Ammon's horn (tissue), 1 donor: ENCODE measurements at regions not wholly inside any gene's neighbourhood (a gene's known extent, or its start where the extent isn't known, plus 50 kb on each side); places are given as distances from the start of the nearest gene placed in this dataset.
"Not testable (repeated sequence)": the region's sequence is repeated elsewhere in the genome, so short reads cannot be mapped to it uniquely, and the experiment has no call there.

ENCODE experiments used
- DNase-seq: peaks from one replicate; pipeline ENCODE4 v3.0.0-alpha.2; 2016; ENCODE audit warnings: low spot score

DNA sequence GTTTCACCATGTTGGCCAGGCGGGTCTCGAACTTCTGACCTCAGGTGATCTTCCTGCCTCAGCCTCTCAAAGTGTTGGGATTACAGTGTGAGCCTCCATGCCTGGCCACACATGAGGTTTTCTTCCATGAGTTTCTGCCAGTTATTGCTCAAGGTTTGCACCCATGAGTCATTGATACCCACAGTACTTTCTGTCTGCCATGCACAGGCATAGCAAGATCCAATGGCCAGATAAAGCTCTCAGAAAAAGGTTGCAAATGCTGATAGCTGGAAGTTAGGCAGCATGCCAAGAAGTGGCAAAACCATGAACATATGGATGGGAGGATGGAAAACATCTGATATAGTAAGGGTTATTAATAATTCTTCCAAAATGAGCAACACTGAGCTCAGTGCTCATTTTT lies 298.7 kb upstream of the NRG3 start:
- DNase-seq, result no peak

DNA sequence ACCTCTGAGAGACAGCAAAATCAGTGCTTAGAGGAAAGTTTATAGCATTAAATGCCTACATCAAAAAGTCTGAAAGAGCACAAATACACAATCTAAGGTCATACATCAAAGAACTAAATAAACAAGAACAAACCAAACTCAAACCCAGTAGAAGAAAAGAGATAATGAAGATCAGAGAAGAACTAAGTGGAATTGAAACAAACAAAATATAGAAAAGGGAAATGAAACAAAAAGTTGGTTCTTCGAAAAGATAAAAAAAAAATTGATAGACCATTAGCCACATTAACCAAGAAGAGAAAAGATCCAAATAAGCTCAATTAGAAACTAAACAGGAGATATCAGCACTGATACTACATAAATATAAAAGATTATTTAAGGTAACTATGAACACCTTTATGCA lies 280.0 kb upstream of the NRG3 start:
- no peak for DNase-seq

DNA sequence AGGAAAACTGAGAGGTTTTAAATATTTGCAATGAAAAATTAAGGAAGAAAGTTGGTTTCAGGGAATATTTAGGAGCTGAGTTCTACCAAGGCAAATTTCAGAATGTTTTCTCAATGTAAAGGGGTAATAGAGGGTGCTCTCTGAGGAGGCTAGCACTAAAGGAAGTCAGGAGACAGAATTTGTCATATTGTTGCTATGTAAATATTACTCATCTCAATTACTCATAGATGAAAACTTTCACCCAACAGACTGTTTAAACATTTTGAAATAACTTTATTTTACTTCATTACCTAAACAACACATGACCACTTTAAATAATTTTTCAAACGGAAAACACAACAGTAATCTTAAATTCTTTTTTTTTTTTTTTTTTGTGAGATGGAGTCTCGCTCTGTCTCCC lies 274.8 kb upstream of the NRG3 start:
- DNase-seq, result no peak

DNA sequence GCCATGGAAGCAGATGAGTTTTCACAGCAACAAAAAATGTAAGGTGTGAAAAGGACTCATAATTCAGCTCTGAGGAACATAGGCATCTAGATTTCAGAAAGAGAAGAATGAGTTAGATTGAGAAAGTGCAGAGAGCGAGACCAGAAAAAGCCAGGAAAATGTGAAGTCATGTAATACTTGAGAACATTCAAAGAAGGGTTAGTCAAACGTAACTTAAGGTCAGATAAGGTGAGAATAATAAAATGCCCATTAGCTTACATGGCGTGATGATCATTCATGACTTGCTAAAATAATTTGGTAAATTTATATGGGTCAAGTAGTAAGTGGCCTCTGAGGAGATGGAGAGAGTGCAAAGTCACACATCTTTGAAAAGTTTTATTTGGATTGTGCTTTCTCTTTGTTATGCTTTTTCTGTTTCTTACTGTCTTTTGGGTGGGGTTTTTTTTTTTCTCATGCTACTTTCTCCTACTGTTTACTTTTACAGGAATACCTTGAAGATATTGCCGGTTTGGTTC lies 271.8 kb upstream of the NRG3 start:
- DNase-seq, result no peak

DNA sequence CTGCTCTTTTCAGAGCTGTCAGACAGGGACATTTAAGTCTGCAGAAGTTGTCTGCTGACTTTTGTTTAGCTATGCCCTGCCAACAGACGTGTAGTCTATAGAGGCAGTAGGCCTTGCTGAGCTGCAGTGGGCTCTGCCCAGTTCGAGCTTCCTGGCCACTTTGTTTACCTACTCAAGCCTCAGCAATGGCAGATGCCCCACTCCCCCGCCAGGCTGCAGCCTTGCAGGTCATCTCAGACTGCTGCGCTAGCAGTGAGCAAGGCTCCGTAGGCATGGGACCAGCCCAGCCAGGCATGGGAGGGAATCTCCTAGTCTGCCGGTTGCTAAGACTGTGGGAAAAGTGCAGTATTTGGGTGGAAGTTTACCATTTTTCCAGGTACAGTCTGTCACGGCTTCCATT lies 230.5 kb upstream of the NRG3 start:
- not testable (repeated sequence) for DNase-seq

DNA sequence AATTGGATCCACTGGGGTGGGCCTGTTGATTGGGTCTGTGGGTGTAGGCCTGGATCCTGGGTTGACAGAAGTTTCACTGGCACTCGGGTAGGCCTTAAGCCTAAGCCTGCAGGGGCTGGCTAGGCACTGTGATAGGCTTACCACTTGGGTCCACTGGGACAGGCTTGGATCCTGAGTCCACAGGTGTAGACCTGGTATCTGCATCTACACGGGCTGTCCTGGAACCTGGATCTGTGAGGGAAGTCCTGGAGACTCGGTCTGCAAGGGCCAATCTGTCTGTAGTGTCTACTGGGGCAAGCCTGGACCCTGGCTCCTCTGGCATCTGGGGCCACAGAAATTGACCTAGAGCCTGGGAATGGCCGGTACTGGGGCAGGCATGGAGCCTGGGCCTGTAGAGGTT lies 219.0 kb upstream of the NRG3 start:
- no peak for DNase-seq

DNA sequence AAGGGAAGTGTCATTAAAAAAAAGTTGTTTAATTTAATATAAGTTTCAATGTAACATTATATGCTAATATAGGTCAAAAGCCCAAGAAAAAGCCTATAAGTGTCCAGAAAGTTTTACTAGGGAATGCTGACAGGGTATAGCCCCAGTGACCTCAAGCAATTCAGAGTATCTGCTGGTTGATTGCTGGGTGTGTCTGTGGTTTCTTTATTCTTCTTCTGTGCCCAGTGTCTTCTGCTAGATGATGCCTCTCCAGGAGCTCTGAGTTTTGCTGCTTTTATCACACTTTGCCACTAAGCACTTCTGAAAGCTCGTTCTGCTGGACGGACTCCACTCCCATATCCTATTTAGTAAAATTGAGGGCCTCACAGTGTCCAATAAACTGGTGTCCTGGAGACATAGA lies 212.2 kb upstream of the NRG3 start:
- DNase-seq, result no peak

DNA sequence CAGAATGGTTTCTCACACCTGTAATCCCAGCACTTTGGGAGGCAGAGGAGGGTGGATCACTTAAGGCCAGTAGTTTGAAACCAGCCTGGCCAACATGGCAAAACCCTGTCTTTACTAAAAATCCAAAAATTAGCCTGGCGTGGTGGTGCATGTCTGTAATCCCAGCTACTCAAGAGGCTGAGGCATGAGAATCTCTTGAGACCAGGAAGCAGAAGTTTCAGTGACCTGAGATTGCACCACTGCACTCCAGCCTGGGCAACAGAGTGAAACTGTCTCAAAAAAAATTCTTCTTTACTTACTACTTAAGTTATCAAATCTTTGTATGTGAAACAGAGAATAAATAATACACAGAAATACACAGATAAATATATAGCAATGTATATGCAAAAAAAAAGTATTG lies 210.2 kb upstream of the NRG3 start:
- not testable (repeated sequence) for DNase-seq

DNA sequence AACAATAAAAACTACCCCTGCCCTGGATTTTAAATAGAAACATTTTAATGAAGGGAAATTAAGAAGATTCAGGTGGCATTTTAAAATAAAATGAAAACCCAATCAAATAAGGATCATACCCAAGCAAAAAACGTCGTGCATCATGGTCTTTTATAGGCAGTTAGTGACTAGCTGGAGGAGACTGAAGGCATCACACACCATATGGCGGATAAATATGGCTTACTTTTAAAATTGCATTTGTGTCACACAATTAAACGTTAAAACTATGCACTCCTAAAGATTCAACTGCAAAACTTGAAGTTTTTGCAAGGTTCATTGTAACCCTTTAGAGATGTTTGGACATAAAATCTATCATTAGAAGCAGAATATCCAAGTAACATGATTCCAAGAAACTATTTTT lies 200.1 kb upstream of the NRG3 start:
- no peak for DNase-seq

DNA sequence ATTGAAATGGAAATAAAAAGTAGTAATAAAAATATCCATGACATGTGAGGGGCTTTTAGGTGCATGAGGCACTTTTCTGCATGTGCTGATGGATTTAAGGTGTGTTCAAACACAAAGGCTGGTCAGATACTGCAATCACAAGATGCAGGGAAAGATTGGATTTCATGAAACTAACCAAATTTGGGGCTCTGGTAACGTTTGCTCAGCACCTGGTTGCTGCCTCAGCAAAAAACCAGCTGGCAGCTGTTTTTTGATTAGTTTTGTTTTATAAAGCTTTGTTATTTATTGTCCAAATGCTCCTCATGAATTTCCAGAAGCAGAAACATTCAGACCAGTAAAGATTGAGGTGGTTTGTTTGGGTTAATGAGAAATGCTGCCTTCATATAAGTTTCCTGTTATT lies 195.7 kb upstream of the NRG3 start:
- DNase-seq, result no peak

DNA sequence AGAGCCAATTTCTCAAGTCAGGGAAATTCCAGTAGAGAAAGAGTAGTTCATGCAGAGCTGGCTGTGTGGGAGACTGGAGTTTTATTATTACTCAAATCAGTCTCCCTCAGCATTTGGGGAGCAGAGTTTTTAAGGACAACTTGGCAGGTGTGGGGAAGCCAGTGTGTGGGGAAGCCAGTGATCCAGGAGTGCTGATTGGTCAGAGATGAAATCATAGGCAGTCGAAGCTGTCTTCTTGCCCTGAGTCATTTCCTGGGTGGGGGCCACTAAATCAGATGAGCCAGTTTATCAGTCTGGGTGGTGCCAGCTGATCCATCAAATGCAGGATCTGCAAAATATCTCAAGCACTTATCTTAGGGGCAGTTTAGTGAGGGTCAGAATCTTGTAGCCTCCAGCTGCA lies 194.6 kb upstream of the NRG3 start:
- DNase-seq, result no peak

DNA sequence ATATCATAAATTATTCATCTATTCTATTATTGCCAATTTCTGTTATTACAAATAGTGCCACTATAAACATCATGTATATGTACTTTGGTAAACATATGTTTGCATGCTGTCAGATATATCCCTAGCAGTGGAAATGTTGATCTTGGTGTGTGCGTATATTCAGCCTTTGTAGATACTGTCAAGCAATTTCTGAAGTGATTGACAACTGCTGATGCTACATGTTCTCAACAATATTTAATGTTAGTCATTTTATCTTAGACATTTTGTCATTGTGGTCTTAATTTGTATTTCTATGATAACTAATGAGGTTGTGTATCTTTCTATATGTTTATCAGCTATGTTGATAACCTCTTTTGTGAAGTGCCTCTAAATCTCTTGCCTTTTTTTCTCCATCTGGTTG lies 186.5 kb upstream of the NRG3 start:
- DNase-seq, result no peak

DNA sequence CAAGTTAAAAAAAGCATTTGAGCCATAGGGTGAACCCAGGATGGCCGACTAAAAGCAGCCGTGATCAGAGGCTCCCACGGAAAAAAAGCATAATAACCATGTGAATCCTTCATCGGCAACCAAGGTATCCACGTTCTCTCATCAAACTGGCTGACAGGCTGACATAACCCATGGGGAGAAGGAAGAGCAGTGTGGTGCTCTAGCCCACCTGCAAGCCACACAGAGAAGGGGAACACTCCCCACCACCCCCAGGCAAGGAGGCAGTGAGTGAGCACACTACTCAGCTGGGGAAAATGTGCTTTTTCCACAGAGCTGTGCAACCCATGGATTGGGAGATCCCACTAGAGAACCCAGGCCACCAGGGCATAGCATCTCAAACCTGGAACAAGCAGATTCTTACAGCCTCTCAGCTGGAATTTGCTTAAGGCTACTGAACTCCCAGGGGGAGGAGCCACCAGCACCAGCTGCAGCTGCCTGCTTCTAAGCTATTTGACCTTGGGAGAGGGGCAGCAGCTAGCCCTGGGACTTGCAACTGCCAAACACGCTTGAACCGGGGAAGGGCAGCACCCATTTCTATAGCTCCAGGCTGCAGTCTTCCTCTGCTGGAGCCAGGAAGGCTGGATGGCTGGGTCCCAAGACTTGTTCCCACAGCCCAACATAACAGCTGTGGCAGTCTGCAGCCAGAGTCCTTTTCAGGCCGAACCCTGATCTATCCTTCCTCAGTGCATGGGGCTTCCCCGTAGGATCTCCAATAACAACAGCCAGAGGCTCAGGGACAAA lies 178.2 kb upstream of the NRG3 start:
- no peak for DNase-seq

DNA sequence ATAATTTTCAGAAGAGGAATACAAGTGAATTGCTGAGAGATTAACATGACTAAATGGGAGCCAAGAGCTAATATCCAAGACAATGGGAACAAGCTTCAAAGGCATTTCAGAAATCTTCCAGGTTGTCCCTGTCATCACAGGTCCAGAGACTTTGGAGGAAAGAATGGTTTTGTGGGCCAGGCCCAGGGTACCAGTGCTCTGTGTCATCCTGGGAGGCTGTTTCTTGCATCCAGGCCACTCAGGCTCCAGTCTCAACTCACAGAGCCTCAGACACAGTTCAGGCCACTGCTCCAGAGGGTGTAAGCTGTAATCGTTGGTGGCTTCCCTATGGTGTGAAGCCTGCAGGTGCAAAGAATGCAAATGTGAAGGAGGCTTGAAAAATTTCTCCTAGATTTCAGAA lies 170.4 kb upstream of the NRG3 start:
- DNase-seq, result no peak

DNA sequence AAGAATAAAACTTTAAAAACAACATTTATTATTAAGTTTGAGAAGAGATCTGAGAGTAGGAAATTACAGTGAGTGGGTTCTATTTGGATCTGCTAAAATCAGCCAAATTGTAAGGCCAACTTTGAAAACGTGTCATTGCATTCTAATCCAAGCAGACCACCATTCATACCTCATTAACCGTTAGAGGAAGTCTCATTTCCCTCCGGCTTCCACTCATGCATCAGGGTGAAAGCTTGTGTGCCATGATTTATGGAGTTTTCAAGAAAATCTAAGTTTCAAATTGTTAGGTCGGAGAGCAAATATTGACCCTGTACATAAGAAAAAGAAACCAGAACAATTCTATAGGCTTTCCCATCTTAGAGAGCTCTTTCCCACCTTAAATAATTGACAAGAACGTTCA lies 166.6 kb upstream of the NRG3 start:
- no peak for DNase-seq

DNA sequence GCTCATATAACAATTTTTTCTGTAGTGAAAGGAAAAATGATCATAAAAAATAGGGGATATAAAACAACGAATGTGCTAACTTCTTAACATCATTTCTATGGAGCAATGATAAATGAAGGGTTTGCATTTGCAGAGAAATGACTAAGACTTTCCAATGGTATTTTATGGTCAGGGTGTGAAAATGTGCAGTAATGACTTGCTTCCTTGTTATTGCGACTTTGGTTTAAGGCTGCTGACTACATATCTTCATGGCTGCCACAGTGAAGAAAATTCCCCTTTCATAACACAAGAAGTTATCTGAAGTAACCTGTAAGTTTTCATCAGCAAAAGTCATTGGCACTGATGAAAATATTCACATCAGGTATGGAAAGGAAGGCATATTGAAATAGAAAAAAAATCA lies 166.1 kb upstream of the NRG3 start:
- DNase-seq, result no peak

DNA sequence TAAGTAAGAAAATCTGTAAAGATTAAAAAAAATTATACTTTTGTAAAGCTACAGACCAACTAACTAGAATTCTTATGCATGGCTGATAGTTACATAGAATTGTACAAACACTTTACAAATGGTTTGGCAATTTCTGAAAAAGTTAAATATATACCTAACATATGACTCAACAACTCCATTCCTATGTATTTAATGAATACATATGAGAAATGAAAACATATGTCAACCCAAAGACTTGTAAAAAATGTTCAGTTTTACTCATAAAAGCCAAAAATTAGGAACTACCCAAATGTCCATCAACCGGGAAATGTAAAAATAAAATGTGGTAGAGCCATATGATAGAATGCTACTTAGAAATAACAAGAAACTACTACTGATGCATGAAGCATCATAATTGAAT lies 152.6 kb upstream of the NRG3 start:
- no peak for DNase-seq

DNA sequence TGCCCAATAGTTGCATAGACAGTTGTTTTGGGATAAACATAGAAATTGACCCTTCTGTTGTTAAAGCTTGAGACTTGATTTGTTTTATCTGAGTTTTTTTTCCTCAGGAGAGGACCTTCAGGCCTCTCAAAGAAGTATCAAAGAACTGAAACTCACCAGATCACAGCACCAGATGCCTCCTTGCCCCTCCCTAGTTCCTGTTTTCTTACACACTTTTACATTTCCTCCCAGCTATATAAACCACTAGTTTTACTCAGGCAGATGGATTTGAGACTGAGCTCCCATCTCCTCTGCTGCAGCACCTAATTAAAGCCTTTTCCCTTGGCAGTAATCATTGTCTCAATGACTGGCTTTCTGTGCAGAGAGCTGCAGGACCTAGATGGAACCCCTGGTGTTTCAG lies 150.6 kb upstream of the NRG3 start:
- no peak for DNase-seq

DNA sequence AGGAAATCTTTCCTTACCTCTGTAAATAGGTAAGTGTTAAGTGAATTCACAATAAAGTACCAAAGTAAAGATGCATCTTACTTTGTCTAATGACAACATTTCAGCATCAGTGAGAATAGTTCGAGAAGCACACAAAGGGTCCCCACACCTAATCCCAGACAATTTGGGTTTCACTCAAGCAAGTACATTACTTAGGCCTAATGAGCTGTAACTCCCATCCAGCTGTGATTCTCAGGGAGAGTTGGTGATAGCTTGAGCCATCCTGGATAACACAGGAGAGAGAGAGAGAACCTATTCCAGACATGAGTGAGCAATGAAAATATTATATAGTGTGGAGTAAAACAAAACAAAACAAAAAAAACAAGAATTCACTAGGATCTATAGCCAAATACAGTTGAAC lies 149.1 kb upstream of the NRG3 start:
- DNase-seq, result no peak

DNA sequence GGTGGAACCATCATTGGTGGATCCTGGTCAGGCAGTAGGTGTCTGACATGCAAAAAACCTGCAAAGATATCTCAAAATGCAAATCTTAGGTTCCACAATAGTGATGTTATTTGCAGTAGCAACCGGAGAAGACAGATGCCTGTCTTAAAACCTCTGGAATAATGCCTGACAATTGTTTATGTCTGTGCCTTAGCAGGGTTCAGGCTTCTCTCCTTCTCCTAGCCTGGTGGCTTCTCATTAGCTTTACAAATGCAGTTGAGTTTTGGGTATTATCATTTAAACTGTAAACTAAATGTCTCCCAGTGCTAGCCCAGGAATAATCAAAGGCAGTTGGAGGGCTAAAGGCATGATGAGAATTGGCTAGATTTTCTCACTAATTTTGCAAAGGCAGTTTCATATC lies 146.3 kb upstream of the NRG3 start:
- no peak for DNase-seq

DNA sequence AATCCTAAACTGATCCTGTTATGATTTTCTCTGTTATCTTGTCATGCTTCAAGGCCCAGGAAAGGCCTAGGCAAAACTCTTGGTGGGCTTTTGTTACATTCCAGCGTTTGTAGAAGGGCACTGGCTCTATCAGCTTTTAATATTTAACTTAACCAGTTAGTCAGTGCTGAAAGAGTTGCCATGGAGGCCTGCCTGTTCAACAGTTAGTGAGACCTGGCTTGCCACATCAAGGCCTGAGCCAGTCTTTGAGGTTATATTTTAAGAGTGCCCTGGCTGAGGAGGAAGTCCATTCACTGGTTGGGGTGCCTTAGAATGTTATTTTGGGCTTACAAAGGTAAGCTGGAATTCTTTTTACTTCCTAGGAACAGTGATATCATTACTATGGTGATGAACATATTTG lies 144.1 kb upstream of the NRG3 start:
- DNase-seq, result no peak

DNA sequence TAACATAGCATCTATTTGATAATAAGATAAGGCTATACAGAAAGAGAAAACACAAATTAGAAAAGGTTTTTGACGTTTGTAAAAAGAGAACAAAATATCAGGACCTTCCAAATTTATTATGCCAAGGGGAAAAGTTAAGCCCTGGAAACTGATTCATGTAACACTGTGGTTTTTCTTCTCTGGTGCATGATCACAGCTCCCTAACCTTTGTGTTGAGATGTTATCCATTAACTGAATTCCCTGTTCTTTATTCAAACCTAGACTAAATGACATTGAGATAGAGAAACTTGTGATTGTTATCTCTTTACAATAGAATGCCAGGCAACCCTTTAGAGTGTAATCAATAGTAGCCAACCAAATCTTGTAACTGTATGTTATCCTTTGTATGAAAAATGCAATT lies 141.5 kb upstream of the NRG3 start:
- no peak for DNase-seq

DNA sequence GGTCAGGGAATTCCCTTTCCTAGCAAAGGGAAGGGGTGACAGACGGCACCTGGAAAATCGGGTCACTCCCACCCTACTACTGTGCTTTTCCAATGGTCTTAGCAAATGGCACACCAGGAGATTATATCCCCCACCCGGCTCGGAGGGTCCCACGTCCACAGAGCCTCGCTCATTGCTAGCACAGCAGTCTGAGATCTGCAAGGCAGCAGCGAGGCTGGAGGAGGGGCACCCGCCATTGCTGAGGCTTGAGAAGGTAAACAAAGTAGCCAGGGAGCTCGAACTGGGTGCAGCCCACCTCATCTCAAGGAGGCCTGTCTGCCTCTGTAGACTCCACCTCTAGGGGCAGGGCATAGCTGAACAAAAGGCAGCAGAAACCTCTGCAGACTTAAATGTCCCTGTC lies 139.8 kb upstream of the NRG3 start:
- not testable (repeated sequence) for DNase-seq

DNA sequence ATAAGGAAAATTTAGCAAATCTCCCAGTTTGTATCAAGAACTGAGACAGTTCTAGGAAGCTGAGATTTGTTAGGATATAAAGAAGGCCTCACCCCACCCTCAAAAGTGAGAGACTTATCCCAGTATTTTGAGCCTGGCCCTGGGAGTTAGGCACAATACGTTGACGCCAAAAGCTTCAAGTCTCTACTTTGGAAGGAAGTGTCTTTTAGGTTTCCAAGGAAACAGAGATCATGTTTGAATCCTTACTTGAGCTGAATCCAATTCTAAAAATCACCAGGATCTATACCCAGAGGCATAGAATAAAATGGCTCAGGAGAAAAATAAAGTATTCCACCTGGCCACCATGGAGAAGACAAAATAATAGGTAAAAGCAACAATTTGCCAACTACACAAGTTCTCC lies 115.9 kb upstream of the NRG3 start:
- no peak for DNase-seq
